Parathyroid adenoma (tissue), 2 donors: ENCODE measurements at regions not wholly inside any gene's neighbourhood (a gene's known extent, or its start where the extent isn't known, plus 50 kb on each side); places are given as distances from the start of the nearest gene placed in this dataset.

Source experiments
- H2AFZ ChIP-seq: fragments of 300-600 bp; sonication (generic); one replicate; pipeline ENCODE4 v1.7.0; 2017; ENCODE audit warnings: antibody characterized with exemption, mild to moderate bottlenecking
- H3K27ac ChIP-seq: fragments of 300-600 bp; sonication (generic); one replicate; pipeline ENCODE4 v1.7.0; 2017
- H3K27me3 ChIP-seq: fragments of 300-600 bp; sonication (generic); one replicate; pipeline ENCODE4 v1.7.0; 2017; ENCODE audit warnings: low read length; ENCODE audit not compliant: control insufficient read depth, insufficient read depth
- H3K36me3 ChIP-seq: fragments of 300-600 bp; sonication (generic); one replicate; pipeline ENCODE4 v1.7.0; 2017; ENCODE audit warnings: low read length; ENCODE audit not compliant: control insufficient read depth, insufficient read depth
- H3K4me1 ChIP-seq: fragments of 300-600 bp; sonication (generic); one replicate; pipeline ENCODE4 v1.7.0; 2017; ENCODE audit warnings: control low read depth
- H3K4me2 ChIP-seq: fragments of 300-600 bp; sonication (generic); one replicate; pipeline ENCODE4 v1.7.0; 2017; ENCODE audit warnings: low read length
- H3K4me3 ChIP-seq: fragments of 300-600 bp; sonication (generic); one replicate; pipeline ENCODE4 v1.7.0; 2017; ENCODE audit warnings: low read depth, low read length
- H3K79me2 ChIP-seq: fragments of 300-600 bp; sonication (generic); one replicate; pipeline ENCODE4 v1.7.0; 2017; ENCODE audit warnings: control low read depth
- H3K9ac ChIP-seq: fragments of 300-600 bp; sonication (generic); one replicate; pipeline ENCODE4 v1.7.0; 2017; ENCODE audit warnings: mild to moderate bottlenecking
- H3K9me3 ChIP-seq: fragments of 300-600 bp; sonication (generic); one replicate; pipeline ENCODE4 v1.7.0; 2017; ENCODE audit warnings: low read length; ENCODE audit not compliant: control insufficient read depth
- TF ChIP-seq, protein P1 (sequence below): fragments of 300-600 bp; sonication (generic); IDR thresholded peaks from one replicate; pipeline ENCODE4 v1.7.0; 2017; ENCODE audit warnings: antibody characterized with exemption, mild to moderate bottlenecking
- donor health status: primary hyperparathyroidism.

DNA sequence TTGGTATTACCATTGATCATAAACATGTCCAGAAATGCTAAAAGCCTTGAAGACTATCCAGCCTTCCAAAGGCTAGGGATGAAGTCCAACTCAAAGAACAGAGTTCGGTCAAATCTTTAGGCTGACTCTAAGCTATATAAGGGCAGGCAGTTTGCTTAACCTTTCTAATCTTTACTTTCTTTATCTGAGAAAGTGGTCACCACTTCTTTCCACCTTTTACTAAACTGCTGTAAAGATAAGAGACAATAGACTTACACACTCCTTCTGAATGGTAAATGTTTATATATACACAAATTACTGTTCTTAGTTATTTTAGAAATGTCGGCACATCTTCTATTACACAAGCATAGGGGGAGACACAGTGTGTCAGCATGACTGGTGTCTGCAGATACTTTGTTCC, 100.4 kb downstream of the NREP start:
- H3K36me3 ChIP-seq = no peaks in the 10 kb centered on the region
- no peak overlapping the region for H3K4me2 ChIP-seq
- H3K27ac ChIP-seq = no peak overlapping the region
- no peaks in the 10 kb centered on the region for H3K4me1 ChIP-seq
- no peak overlapping the region for H3K9ac ChIP-seq
- no peaks in the 10 kb centered on the region for H3K9me3 ChIP-seq
- H3K27me3 ChIP-seq = no peaks in the 10 kb centered on the region
- H2AFZ ChIP-seq = no peak overlapping the region
- no peak overlapping the region for H3K4me3 ChIP-seq
- H3K79me2 ChIP-seq = no peaks in the 10 kb centered on the region
- TF ChIP-seq, protein P1, sequence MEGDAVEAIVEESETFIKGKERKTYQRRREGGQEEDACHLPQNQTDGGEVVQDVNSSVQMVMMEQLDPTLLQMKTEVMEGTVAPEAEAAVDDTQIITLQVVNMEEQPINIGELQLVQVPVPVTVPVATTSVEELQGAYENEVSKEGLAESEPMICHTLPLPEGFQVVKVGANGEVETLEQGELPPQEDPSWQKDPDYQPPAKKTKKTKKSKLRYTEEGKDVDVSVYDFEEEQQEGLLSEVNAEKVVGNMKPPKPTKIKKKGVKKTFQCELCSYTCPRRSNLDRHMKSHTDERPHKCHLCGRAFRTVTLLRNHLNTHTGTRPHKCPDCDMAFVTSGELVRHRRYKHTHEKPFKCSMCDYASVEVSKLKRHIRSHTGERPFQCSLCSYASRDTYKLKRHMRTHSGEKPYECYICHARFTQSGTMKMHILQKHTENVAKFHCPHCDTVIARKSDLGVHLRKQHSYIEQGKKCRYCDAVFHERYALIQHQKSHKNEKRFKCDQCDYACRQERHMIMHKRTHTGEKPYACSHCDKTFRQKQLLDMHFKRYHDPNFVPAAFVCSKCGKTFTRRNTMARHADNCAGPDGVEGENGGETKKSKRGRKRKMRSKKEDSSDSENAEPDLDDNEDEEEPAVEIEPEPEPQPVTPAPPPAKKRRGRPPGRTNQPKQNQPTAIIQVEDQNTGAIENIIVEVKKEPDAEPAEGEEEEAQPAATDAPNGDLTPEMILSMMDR = no peak

DNA sequence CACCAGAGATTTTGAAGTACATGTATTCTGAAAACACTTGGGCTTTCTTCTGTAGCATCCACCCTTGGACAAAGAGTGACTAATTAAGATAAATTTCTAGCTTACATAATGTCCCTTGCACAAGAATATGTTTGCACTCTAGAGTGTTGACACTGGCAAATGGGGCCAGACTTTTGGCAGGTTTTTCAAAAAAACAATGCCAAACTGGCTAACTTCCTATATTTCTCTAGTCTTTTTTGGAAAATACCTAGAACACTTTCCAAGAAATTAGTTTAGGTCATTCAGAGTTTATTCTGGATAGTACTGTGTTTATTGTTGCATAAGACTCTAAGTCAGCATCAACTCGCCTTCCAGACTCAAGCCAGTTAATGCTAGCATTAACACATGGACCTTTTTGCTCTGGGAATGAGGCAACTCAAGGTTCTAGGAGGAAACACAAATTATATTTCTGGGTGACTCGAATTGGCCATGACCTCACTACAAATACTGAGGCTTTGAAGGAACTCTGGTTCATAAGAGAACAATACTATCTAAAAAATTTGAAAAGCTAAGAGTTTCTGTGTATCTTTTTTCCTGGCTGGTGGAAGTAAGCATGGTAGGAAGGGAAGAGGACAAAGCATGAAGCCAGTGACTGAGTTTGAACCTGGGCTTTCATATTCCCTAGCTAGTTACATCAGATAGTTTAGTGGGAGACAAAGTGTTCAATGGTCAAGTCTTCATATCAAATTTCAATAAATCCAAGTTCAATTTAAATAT, 101.6 kb downstream of the NREP start:
- no peak overlapping the region for H3K9ac ChIP-seq

DNA sequence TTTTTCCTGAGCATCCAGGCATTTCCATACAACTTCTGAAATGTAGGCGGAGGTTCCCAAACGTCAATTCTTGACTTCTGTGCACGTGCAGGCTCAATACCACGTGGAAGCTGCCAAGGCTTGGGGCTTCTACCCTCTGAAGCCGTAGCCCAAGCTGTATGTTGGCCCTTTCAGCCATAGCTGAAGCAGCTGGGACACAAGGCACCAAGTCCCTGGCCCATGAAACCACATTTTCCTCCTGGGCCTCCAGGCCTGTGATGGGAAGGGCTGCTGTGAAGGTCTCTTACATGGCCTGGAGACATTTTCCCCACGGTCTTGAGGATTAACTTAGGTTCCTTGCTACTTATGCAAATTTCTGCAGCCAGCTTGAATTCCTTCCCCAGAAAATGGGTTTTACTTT, 103.6 kb downstream of the NREP start:
- Histone ChIP-seq H3K4me2 (no peak overlapping the region), H3K9ac (no peak overlapping the region), H3K79me2 (no peaks in the 10 kb centered on the region), H2AFZ (no peak overlapping the region), H3K27me3 (no peaks in the 10 kb centered on the region), H3K4me3 (no peak overlapping the region), H3K4me1 (no peaks in the 10 kb centered on the region), H3K27ac (no peak overlapping the region), H3K9me3 (no peaks in the 10 kb centered on the region), H3K36me3 (no peaks in the 10 kb centered on the region)
- TF ChIP-seq, protein P1 = no peak

More for the DNA sequence above, 101.6 kb downstream of the NREP start:
- Histone ChIP-seq H3K4me1 (no peaks in the 10 kb centered on the region), H2AFZ (no peak overlapping the region), H3K9me3 (no peaks in the 10 kb centered on the region), H3K27me3 (no peaks in the 10 kb centered on the region), H3K36me3 (no peaks in the 10 kb centered on the region), H3K27ac (no peak overlapping the region), H3K79me2 (no peaks in the 10 kb centered on the region), H3K4me3 (no peak overlapping the region), H3K4me2 (no peak overlapping the region)
- TF ChIP-seq, protein P1 = no peak

DNA sequence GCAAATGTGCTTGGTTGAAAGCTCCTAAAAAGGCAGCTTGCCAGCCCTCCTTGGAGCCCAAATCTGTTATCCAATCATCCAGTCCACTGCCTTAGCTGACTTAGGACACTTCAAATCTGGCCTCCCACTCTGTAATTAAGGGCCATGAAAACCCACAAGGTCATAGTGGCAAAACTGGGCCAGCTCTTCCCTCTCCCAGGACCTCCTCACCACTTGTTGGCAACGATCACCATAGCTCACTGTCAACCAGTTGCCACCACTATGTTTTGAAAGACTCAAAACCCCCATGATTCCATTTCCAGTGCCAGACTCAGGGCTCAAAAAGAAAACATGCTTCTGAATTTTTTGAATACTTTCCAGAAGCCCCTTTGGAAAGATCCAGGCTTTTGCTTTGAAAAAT, 107.5 kb downstream of the NREP start:
- H3K4me3 ChIP-seq = no peak overlapping the region
- no peak overlapping the region for H2AFZ ChIP-seq
- no peaks in the 10 kb centered on the region for H3K27me3 ChIP-seq
- TF ChIP-seq, protein P1 = no peak
- H3K4me2 ChIP-seq = no peak overlapping the region
- H3K27ac ChIP-seq = no peak overlapping the region
- H3K9ac ChIP-seq = no peak overlapping the region
- no peaks in the 10 kb centered on the region for H3K36me3 ChIP-seq
- H3K4me1 ChIP-seq = no peaks in the 10 kb centered on the region
- no peaks in the 10 kb centered on the region for H3K79me2 ChIP-seq
- no peaks in the 10 kb centered on the region for H3K9me3 ChIP-seq

DNA sequence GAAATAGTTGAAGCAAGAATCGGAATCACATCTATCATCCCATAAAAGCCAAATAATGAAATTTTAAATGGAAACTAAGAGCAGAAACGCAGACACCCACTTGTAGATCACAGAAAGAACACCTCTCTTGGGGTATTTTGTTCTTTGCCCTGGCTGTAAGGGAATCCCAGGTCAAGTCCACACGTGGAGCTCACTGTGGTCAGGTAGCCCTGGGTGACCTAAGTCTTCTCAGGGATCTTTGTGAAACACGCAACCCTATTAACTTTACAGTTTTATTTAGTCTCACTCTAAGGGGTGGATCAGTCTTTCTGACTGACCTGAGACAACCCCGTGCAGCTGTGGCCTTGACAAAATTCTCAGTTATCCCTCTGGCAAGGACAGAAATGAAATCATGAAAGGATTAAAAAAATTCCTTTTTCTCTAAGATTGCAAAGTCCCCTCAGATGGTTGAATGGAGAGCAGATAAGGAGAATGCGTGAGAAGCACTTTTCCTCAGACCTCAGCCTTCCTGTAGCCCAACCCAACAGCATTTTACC, 111.6 kb downstream of the NREP start:
- no peaks in the 10 kb centered on the region for H3K36me3 ChIP-seq
- no peak overlapping the region for H3K9ac ChIP-seq
- H3K9me3 ChIP-seq = no peaks in the 10 kb centered on the region
- no peak overlapping the region for H3K4me3 ChIP-seq
- no peak overlapping the region for H3K4me2 ChIP-seq
- no peak overlapping the region for H2AFZ ChIP-seq
- H3K79me2 ChIP-seq = no peaks in the 10 kb centered on the region
- no peak overlapping the region for H3K27ac ChIP-seq
- H3K4me1 ChIP-seq = no peaks in the 10 kb centered on the region
- TF ChIP-seq, protein P1 = no peak
- no peaks in the 10 kb centered on the region for H3K27me3 ChIP-seq
